ENCODE measurements at regions not wholly inside any gene's neighbourhood (a gene's known extent, or its start where the extent isn't known, plus 50 kb on each side); places are given as distances from the start of the nearest gene placed in this dataset.

GRCh38 chr20:4635342-4635741 lies 50.9 kb upstream of the PRNP start:
- TF ChIP-seq CTCF (IDR thresholded peaks at IDR 0.05) (no peak), EZH2 (IDR thresholded peaks at IDR 0.05; ENCODE audit: borderline replicate concordance, insufficient read depth, low read depth, low read length, poor library complexity, severe bottlenecking) (no peak)

All from B cell (primary cell).